ENCODE measurements at regions not wholly inside any gene's neighbourhood (a gene's known extent, or its start where the extent isn't known, plus 50 kb on each side); places are given as distances from the start of the nearest gene placed in this dataset.

- no peak for DNase-seq
- Histone ChIP-seq H3K27me3 (replicated peaks) (no peaks in the 10 kb centered on the region), H3K27ac (no peak overlapping the region), H3K36me3 (replicated peaks) (no peaks in the 10 kb centered on the region), H3K4me3 (ENCODE audit: low read depth, low read length) (no peak overlapping the region)
- no peak for TF ChIP-seq CTCF (IDR thresholded peaks at IDR 0.05; ENCODE audit: low read depth, low read length, missing control alignments)
- in situ Hi-C loops (cut with HindIII; ENCODE audit: low pct_ligation_motif_present, low sequenced_read_pairs), result no loop called here
Observed at GRCh38 chr13:33392794-33393405, 107.3 kb upstream of the STARD13 start.

- DNase-seq, result no peak
- H3K27ac ChIP-seq, result no peak overlapping the region
- H3K27me3 ChIP-seq (replicated peaks), result no peaks in the 10 kb centered on the region
- no peak overlapping the region for H3K4me3 ChIP-seq (ENCODE audit: low read depth, low read length)
- H3K36me3 ChIP-seq (replicated peaks), result no peaks in the 10 kb centered on the region
- no peak for TF ChIP-seq CTCF (IDR thresholded peaks at IDR 0.05; ENCODE audit: low read depth, low read length, missing control alignments)
- in situ Hi-C loops (cut with HindIII; ENCODE audit: low pct_ligation_motif_present, low sequenced_read_pairs), result no loop called here
Observed at GRCh38 chr13:33394294-33394932, 108.9 kb upstream of the STARD13 start.

DNA sequence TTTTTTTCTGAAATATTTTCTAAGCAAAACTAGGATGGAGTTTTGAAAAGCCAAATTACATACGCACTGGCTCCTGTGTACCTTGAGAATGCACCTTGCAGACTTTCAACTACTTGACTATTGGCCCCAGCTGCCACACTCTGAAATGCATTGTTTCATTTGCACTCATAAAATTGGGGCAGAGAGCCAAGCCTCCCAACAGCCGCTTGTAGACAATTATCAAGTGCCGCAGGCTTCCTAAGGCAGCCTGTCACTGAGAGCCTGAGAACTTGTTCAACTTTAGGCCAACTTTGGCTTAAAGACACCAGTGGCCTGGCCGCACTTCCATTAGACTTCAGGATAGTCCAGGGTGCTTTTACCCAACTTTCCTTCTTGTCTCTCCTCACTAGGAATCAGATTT is 115.7 kb upstream of the STARD13 start:
- Histone ChIP-seq H3K4me3 (ENCODE audit: low read depth, low read length) (no peak overlapping the region), H3K27me3 (replicated peaks) (no peaks in the 10 kb centered on the region), H3K27ac (no peak overlapping the region), H3K36me3 (replicated peaks) (no peaks in the 10 kb centered on the region)
- in situ Hi-C loops (cut with HindIII; ENCODE audit: low pct_ligation_motif_present, low sequenced_read_pairs), result no loop called here
- no peak for TF ChIP-seq CTCF (IDR thresholded peaks at IDR 0.05; ENCODE audit: low read depth, low read length, missing control alignments)
- no peak for DNase-seq

DNA sequence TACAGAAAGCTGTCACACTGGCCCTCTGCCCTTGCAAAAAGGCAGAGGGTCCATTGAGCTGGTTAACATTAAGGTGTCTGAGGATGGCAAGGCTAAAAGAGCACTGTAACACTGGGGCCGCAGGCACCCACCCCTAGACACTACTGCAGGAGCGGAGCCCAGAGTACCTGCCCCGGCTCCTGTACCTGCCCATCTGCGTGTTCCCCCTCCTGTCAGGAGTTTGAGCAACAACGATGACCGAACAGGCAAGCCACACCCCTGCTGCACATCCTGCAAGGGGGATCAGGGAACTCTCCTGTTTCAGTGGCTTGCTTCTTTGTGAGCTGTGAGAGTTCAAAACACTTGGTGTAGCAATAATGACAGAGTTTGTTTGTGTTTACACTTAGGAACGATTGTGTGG is 117.4 kb upstream of the STARD13 start:
- in situ Hi-C loops (cut with HindIII; ENCODE audit: low pct_ligation_motif_present, low sequenced_read_pairs), result no loop called here
- no peak for DNase-seq
- Histone ChIP-seq H3K4me3 (ENCODE audit: low read depth, low read length) (no peak overlapping the region), H3K27me3 (replicated peaks) (no peaks in the 10 kb centered on the region), H3K27ac (no peak overlapping the region), H3K36me3 (replicated peaks) (no peaks in the 10 kb centered on the region)
- TF ChIP-seq CTCF (IDR thresholded peaks at IDR 0.05; ENCODE audit: low read depth, low read length, missing control alignments), result no peak

DNA sequence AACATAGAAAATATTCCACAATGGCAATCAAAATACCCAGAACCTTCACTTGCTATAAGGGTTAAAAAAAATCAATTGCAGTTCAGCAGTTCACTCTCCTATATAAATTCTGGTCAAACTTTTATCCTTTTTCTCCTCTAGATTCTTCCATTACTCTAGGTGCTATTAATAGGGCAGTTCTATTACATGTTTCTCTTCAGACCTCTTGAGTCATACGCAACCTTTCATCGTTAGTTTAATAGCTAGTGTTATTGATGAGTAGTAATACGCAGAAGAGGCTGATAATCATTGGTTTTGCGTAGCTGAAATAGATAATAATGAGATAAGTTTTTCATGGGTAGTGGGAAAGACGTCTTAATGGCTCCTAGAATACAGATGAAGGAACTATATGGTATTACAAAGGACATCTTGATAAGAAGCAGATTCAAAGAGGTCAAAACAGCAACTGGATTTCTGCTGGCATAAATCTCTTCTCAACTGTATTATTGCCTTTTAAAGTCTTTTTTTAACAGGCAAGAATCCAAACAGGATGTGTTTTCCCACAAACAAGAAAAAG is 118.3 kb upstream of the STARD13 start:
- no peak overlapping the region for H3K27ac ChIP-seq
- TF ChIP-seq CTCF (IDR thresholded peaks at IDR 0.05; ENCODE audit: low read depth, low read length, missing control alignments), result no peak
- DNase-seq, result no peak
- H3K36me3 ChIP-seq (replicated peaks), result no peaks in the 10 kb centered on the region
- no peak overlapping the region for H3K4me3 ChIP-seq (ENCODE audit: low read depth, low read length)
- no peaks in the 10 kb centered on the region for H3K27me3 ChIP-seq (replicated peaks)
- in situ Hi-C loops (cut with HindIII; ENCODE audit: low pct_ligation_motif_present, low sequenced_read_pairs), result no loop called here
